Left lung (tissue), 4 donors: ENCODE measurements at regions not wholly inside any gene's neighbourhood (a gene's known extent, or its start where the extent isn't known, plus 50 kb on each side); places are given as distances from the start of the nearest gene placed in this dataset.
A peak's percentile ranks its signal among the peaks of the same experiment; 100 is the strongest.

Experiments
- ATAC-seq: fragments of 200-7000 bp; cut with Tn5 transposase; one replicate; pipeline ENCODE4 v1.9.1; 2020; ENCODE audit warnings: moderate library complexity
- DNase-seq, 4 donors: peaks; one replicate each; pipeline ENCODE4 v3.0.0-alpha.2; 2013 to 2020
- H3K27ac ChIP-seq, 2 donors: fragments of 200-600 bp; sonication (generic) in 1 of 2; one replicate each; pipeline versions ENCODE4 v1.5.0 to v1.8.0; 2020 to 2021
- H3K27me3 ChIP-seq, 2 donors: fragments of 200-600 bp; sonication (generic) in 1 of 2; one replicate each; pipeline versions ENCODE4 v1.5.0 to v1.8.0; 2020 to 2021
- H3K36me3 ChIP-seq, 2 donors: fragments of 200-600 bp; sonication (generic) in 1 of 2; one replicate each; pipeline versions ENCODE4 v1.5.0 to v1.8.0; 2020 to 2021
- H3K4me1 ChIP-seq, 2 donors: fragments of 200-600 bp; one replicate each; pipeline ENCODE4 v1.8.0; 2021
- H3K4me3 ChIP-seq, 2 donors: fragments of 200-600 bp; sonication (generic) in 1 of 2; one replicate each; pipeline versions ENCODE4 v1.5.0 to v1.8.0; 2020 to 2021; ENCODE audit warnings: mild to moderate bottlenecking in 1 of 2
- H3K9me3 ChIP-seq, 2 donors: fragments of 200-600 bp; sonication (generic) in 1 of 2; one replicate each; pipeline versions ENCODE4 v1.5.0 to v1.8.0; 2020 to 2021
- intact Hi-C, 2 donors: fragments of 100-400 bp; cut with DNase I; formaldehyde crosslinking; loops; one replicate each; pipeline versions ENCODE4 v1.11.2 to v1.14.2; 2022
- TF ChIP-seq, protein P1 (sequence below), 2 donors: fragments of 200-600 bp; sonication (generic) in 1 of 2; IDR thresholded peaks; one replicate each; pipeline versions ENCODE4 v1.5.0 to v1.8.0; 2021; ENCODE audit warnings: antibody characterized with exemption in 2 of 2
- donor health status: DM: no; HTN: yes; CAD: no.
- donor health status: DM: no; HTN: no; CAD: no.

DNA sequence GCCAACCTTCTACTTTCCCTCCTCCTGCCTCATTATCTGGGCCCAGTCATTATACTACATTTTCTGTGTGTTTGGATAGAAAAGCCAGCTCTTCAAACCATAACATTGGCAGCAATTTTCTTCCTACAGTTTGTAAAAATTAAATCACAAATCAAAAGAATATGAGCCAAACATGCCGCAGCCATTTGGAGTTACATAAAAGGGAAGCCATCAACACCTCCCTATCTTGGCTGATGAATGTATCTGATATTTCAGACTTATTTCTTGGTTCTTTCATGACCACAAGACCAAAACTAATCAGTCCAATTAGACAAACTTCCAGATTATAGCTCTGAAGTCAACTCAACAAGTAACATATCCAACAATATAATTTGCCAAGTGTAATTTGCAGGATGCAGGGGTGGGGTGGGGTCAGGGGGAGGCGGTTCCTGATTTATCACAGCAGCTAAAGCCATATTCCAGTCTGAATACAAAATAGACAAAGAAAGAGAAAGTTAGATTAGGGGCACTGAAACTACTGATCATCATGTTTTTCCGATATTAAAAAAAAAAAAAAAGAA is 89.4 kb upstream of the CNTLN start:
- ATAC-seq, result no peak
- Histone ChIP-seq H3K9me3 (no peaks in the 10 kb centered on the region), H3K4me3 (no peak overlapping the region), H3K36me3 (no peaks in the 10 kb centered on the region), H3K27me3 (no peaks in the 10 kb centered on the region), H3K27ac (no peak overlapping the region), H3K4me1 (no peaks in the 10 kb centered on the region)
- TF ChIP-seq, protein P1, sequence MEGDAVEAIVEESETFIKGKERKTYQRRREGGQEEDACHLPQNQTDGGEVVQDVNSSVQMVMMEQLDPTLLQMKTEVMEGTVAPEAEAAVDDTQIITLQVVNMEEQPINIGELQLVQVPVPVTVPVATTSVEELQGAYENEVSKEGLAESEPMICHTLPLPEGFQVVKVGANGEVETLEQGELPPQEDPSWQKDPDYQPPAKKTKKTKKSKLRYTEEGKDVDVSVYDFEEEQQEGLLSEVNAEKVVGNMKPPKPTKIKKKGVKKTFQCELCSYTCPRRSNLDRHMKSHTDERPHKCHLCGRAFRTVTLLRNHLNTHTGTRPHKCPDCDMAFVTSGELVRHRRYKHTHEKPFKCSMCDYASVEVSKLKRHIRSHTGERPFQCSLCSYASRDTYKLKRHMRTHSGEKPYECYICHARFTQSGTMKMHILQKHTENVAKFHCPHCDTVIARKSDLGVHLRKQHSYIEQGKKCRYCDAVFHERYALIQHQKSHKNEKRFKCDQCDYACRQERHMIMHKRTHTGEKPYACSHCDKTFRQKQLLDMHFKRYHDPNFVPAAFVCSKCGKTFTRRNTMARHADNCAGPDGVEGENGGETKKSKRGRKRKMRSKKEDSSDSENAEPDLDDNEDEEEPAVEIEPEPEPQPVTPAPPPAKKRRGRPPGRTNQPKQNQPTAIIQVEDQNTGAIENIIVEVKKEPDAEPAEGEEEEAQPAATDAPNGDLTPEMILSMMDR (IDR thresholded peaks at IDR 0.05), result no peak
- intact Hi-C loops, result no loop called here
- DNase-seq, result peak in 2 of 4 donors; percentile 56 to 66

DNA sequence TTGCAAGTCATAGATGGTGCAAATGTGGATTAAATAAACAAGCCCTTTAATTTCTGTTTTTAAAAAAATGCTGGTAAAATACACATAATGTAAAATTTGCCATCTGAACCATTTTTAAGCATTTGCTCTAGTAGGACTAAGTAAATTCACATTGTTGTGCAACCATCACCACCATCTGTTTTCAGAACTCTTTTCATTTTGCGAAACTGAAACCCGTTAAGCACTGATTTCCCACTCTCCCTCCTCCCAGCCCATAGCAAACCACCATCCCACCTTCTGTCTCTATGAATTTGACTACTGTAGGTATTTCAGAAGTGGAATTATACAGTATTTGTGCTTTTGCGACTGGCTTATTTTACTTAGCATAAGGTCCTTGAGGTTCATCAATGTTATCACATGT is 103.3 kb upstream of the CNTLN start:
- ATAC-seq (no peak), DNase-seq (no peak)
- intact Hi-C loops, result no loop called here
- Histone ChIP-seq H3K4me1 (no peaks in the 10 kb centered on the region), H3K4me3 (no peak overlapping the region), H3K27ac (no peak overlapping the region), H3K36me3 (no peaks in the 10 kb centered on the region), H3K27me3 (no peaks in the 10 kb centered on the region), H3K9me3 (peaks cover 0 to 6% of the 10 kb centered on the region in 2 donors)
- TF ChIP-seq, protein P1 (IDR thresholded peaks at IDR 0.05), result no peak

- Histone ChIP-seq H3K4me3 (no peak overlapping the region), H3K4me1 (no peaks in the 10 kb centered on the region), H3K27me3 (no peaks in the 10 kb centered on the region), H3K9me3 (peaks cover 0 to 15% of the 10 kb centered on the region in 2 donors), H3K27ac (no peak overlapping the region), H3K36me3 (no peaks in the 10 kb centered on the region)
- intact Hi-C loops, result no loop called here
- ATAC-seq, result no peak
- no peak for DNase-seq
- TF ChIP-seq, protein P1 (IDR thresholded peaks at IDR 0.05), result no peak
Measured at GRCh38 chr9:17025281-17025680, 109.6 kb upstream of the CNTLN start.

GRCh38 chr9:17024129-17024528 is 110.7 kb upstream of the CNTLN start:
- peaks cover 0 to 15% of the 10 kb centered on the region in 2 donors for H3K9me3 ChIP-seq
- no peaks in the 10 kb centered on the region for H3K36me3 ChIP-seq
- H3K4me3 ChIP-seq, result no peak overlapping the region
- H3K27ac ChIP-seq, result no peak overlapping the region
- TF ChIP-seq, protein P1 (IDR thresholded peaks at IDR 0.05), result no peak
- ATAC-seq (no peak), DNase-seq (no peak)
- H3K4me1 ChIP-seq, result no peaks in the 10 kb centered on the region
- H3K27me3 ChIP-seq, result no peaks in the 10 kb centered on the region
- intact Hi-C loops, result no loop called here

GRCh38 chr9:17021387-17021970 is 113.4 kb upstream of the CNTLN start:
- Histone ChIP-seq H3K4me1 (no peaks in the 10 kb centered on the region), H3K9me3 (peaks cover 0 to 15% of the 10 kb centered on the region in 2 donors), H3K27ac (no peak overlapping the region), H3K36me3 (no peaks in the 10 kb centered on the region), H3K4me3 (no peak overlapping the region), H3K27me3 (no peaks in the 10 kb centered on the region)
- ATAC-seq, result no peak
- TF ChIP-seq, protein P1 (IDR thresholded peaks at IDR 0.05), result no peak
- intact Hi-C loops, result no loop called here
- no peak for DNase-seq
